Fibroblast of pulmonary artery (primary cell): ENCODE measurements at regions not wholly inside any gene's neighbourhood (a gene's known extent, or its start where the extent isn't known, plus 50 kb on each side); places are given as distances from the start of the nearest gene placed in this dataset.
"Not testable (repeated sequence)": the region's sequence is repeated elsewhere in the genome, so short reads cannot be mapped to it uniquely, and the experiment has no call there.

Experiments used
- DNase-seq: peaks from one replicate; pipeline ENCODE4 v3.0.0-alpha.2; 2010; ENCODE audit warnings: low read depth
- H3K4me3 ChIP-seq: replicated peaks from 2 replicates; pipeline ENCODE4 v1.5.1; 2011; ENCODE audit warnings: low read depth, mild to moderate bottlenecking, control low read depth, low read length, moderate library complexity
- CTCF ChIP-seq: IDR thresholded peaks from 2 replicates; pipeline ENCODE4 v1.5.1; 2011; ENCODE audit warnings: mild to moderate bottlenecking, control low read depth, low read length, inconsistent platforms; ENCODE audit errors: missing control alignments

- no peak overlapping the region for H3K4me3 ChIP-seq
- DNase-seq = no peak
- TF ChIP-seq CTCF = no peak
Measured at GRCh38 chr13:60838581-60838980, 441.6 kb downstream of the TDRD3 start.

- no peak overlapping the region for H3K4me3 ChIP-seq
- TF ChIP-seq CTCF = no peak
- DNase-seq = no peak
Measured at GRCh38 chr13:60837806-60838205, 440.8 kb downstream of the TDRD3 start.

DNA sequence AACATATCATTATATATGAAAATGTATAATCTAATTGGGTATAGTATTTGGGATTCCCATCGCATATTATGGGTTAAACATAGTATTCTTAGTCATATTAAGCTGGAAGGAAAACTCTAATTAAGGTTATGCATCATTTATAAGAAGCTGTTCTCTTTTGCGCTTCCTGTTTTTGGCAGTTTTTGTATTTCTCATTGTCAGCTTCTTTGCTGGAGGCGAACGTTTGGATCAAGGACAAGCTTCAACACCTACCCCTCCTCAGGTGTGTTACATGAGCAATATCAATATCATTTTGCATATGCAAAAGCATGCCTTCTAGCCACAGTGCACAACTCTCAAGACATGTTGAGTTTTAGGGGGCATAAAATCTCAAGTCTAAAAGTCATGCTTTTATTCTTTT, 439.8 kb downstream of the TDRD3 start:
- no peak overlapping the region for H3K4me3 ChIP-seq
- TF ChIP-seq CTCF = no peak
- DNase-seq = no peak

DNA sequence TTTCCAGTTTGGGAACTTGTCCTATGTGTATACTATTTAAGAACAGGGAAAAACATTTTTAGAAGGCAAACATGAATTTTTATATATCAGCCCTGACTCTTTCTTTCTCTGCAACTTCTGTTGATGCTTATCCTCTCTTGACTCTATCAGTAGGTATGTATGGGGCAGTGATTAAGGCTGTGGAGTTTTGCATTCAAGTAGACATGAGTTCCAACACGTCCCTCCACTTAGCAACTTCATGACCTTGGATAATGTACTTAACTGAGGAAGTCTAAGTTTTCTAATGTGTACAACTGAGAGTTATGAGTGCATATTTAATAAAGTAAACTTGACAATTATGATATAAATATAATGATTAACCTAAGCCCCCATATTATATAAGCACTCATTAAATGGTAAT, 414.6 kb downstream of the TDRD3 start:
- DNase-seq = no peak
- no peak for TF ChIP-seq CTCF
- H3K4me3 ChIP-seq = no peak overlapping the region

GRCh38 chr13:60805640-60806039, 408.6 kb downstream of the TDRD3 start:
- not testable (repeated sequence) for H3K4me3 ChIP-seq, DNase-seq

DNA sequence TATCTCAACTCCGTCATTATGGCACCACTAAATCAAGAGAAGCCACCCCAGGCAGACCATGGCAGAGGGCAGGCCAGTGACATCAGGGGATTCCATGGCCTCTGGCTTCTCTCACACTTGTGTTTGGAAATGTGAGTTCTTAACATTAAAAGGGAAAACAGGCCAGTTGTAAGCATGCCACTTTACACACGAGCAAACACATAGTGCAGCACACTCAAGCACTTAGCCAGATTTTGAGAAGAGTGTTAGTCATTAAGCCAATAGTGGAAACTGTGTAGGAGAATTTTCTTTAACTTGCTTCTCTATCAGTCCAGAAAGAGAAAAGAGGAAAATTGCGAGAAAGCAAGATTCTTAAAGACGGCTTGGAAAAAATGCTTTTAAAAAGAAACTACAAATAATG, 401.5 kb downstream of the TDRD3 start:
- no peak overlapping the region for H3K4me3 ChIP-seq
- no peak for TF ChIP-seq CTCF
- DNase-seq = no peak

DNA sequence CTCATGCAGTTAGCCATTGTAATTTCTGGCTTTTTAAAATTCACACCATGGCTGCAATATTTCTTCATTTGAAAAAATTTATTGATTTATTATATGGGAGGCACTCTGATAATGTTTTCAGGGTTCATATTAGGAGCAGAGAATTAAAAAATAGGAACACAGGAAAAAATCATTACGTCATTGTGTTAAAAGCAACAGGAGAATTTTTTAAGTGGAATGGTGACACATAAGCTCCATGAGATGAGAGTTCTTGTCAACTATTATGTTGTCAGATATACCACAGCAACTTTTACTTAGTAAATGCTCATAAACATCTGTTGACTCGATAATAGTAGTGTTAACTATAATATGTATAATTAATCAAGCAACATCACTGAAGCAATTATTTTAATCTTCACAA, 400.1 kb downstream of the TDRD3 start:
- H3K4me3 ChIP-seq = no peak overlapping the region
- DNase-seq = no peak
- TF ChIP-seq CTCF = no peak

DNA sequence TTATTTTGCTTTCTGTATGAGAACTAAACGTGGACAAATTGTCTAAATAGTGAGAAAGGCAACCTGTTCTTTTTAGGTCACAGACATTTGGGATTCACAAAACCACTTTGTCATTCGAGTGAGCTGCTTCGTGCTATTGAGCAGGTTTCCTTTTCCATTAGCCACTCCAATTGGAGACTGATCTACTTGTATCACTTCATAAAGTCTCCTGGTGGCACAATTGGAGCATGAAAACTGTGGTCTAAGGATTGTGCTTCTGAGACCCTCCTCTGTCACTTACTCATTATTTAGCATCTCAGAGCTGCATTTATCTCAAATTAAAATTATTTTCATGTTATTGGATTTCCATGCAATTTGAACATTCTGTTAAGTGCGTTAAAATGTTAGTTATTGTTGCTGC, 397.7 kb downstream of the TDRD3 start:
- no peak for DNase-seq
- no peak for TF ChIP-seq CTCF
- H3K4me3 ChIP-seq = no peak overlapping the region
